Pancreas (tissue), 10 donors: ENCODE measurements at regions not wholly inside any gene's neighbourhood (a gene's known extent, or its start where the extent isn't known, plus 50 kb on each side); places are given as distances from the start of the nearest gene placed in this dataset.

Experiments
- ATAC-seq, 4 donors: fragments of 200-7000 bp; cut with Tn5 transposase; one replicate each; pipeline versions ENCODE4 v1.8.0 to v1.9.1; 2020; ENCODE audit warnings: mild to moderate bottlenecking in 4 of 4, moderate library complexity in 4 of 4
- DNase-seq, 6 donors: peaks; one replicate each; pipeline ENCODE4 v3.0.0-alpha.2; 2020
- FAIRE-seq: peaks from 2 replicates; lab custom pipeline; 2012; peaks lifted over from hg19 to GRCh38; lab: Jason Lieb, UNC
- H3K27ac ChIP-seq, 4 donors: fragments of 200-600 bp; sonication (generic); 1 replicate in 3 of 4; 2 replicates in 1 of 4; pipeline versions ENCODE4 v1.5.0 to v1.8.0; 2020
- H3K27me3 ChIP-seq, 4 donors: fragments of 200-600 bp; one replicate each; pipeline ENCODE4 v1.8.0; 2021
- H3K36me3 ChIP-seq, 3 donors: fragments of 200-600 bp; sonication (generic) in 1 of 3; one replicate each; pipeline versions ENCODE4 v1.5.0 to v1.8.0; 2020 to 2021
- H3K4me1 ChIP-seq, 3 donors: fragments of 200-600 bp; one replicate each; pipeline ENCODE4 v1.8.0; 2021
- H3K4me3 ChIP-seq, 4 donors: fragments of 200-600 bp; sonication (generic) in 2 of 4; one replicate each; pipeline versions ENCODE4 v1.5.0 to v1.8.0; 2020 to 2021
- H3K9me3 ChIP-seq, 4 donors: fragments of 200-600 bp; one replicate each; pipeline ENCODE4 v1.8.0; 2021
- WGBS, 2 donors: extraction: QIAGEN DNeasy Blood & Tissue Kit; methylation state at CpG; one replicate each; pipeline ENCODE4 v1.1.7; 2013; 5-methylcytosine and 5-hydroxymethylcytosine counted together
- intact Hi-C, 3 donors: fragments of 100-400 bp; cut with DNase I; formaldehyde crosslinking; loops; one replicate each; pipeline versions ENCODE4 v1.11.1 to v1.14.2; 2022
- TF ChIP-seq, protein P1 (sequence below), 4 donors: fragments of 200-600 bp; sonication (generic) in 3 of 4; IDR thresholded peaks; one replicate each; pipeline versions ENCODE4 v1.5.0 to v1.8.0; 2021; ENCODE audit warnings: antibody characterized with exemption in 4 of 4
- donor health status: healthy with polysubstance abuse.
- donor health status: DM: no; HTN: no; CAD: no; lungs with moderate emphysema.
- donor health status: DM: no; HTN: no; CAD: no.
- donor health status: control.
- donor health status: control.
- donor health status: Bipolar disorder and iron deficiency.
- donor health status: DM: yes; HTN: yes; CAD: no.
- donor health status: DM: no; HTN: no; CAD: no.
- donor health status: DM: no; HTN: no; CAD: no.
- donor health status: DM: yes; HTN: yes; CAD: no.

GRCh38 chr16:87016046-87017035 is 300.9 kb downstream of the C16orf95 start:
- Histone ChIP-seq H3K36me3 (no peaks in the 10 kb centered on the region), H3K4me3 (no peak overlapping the region), H3K27ac (no peak overlapping the region), H3K4me1 (no peaks in the 10 kb centered on the region), H3K9me3 (no peaks in the 10 kb centered on the region), H3K27me3 (no peaks in the 10 kb centered on the region)
- ATAC-seq (no peak), FAIRE-seq (no peak), DNase-seq (no peak)
- intact Hi-C loops: no loop called here
- 66 to 73% methylated on average over 15 of the region's 15 CpGs for WGBS, 2 donors
- TF ChIP-seq, protein P1, sequence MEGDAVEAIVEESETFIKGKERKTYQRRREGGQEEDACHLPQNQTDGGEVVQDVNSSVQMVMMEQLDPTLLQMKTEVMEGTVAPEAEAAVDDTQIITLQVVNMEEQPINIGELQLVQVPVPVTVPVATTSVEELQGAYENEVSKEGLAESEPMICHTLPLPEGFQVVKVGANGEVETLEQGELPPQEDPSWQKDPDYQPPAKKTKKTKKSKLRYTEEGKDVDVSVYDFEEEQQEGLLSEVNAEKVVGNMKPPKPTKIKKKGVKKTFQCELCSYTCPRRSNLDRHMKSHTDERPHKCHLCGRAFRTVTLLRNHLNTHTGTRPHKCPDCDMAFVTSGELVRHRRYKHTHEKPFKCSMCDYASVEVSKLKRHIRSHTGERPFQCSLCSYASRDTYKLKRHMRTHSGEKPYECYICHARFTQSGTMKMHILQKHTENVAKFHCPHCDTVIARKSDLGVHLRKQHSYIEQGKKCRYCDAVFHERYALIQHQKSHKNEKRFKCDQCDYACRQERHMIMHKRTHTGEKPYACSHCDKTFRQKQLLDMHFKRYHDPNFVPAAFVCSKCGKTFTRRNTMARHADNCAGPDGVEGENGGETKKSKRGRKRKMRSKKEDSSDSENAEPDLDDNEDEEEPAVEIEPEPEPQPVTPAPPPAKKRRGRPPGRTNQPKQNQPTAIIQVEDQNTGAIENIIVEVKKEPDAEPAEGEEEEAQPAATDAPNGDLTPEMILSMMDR (IDR thresholded peaks at IDR 0.05): no peak

- ATAC-seq (no peak), DNase-seq (no peak)
- intact Hi-C loops: no loop called here
Observed at GRCh38 chr16:87017371-87018012, 299.7 kb downstream of the C16orf95 start.

DNA sequence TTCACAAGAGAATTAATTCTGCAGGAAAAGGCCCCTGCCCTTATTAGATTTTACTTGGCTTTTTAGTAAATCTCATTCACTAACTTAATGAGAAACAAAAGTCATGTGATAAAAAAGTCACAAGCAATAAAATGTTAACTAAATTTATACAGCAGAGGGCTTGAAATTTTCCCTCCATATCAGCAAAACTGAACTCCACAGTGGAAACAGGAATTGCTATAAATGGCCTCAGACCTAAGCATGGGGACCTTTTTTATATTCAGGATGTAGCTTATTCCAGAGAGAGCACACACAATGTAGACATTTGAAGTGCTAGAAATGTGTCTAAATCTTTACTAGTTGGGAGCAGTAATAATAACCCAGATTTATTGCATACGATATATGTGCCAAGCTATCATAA is 291.5 kb downstream of the C16orf95 start:
- intact Hi-C loops: no loop called here
- ATAC-seq (no peak), FAIRE-seq (no peak), DNase-seq (no peak)
- H3K4me3 ChIP-seq: no peak overlapping the region
- TF ChIP-seq, protein P1 (IDR thresholded peaks at IDR 0.05): no peak
- H3K27me3 ChIP-seq: peaks cover 0 to 4% (median 0%) of the 10 kb centered on the region in 4 donors
- H3K4me1 ChIP-seq: no peaks in the 10 kb centered on the region
- no peak overlapping the region for H3K27ac ChIP-seq
- WGBS, 2 donors: 85 to 90% methylated on average over 1 of the region's 1 CpG
- no peaks in the 10 kb centered on the region for H3K9me3 ChIP-seq
- H3K36me3 ChIP-seq: no peaks in the 10 kb centered on the region

More at GRCh38 chr16:87017371-87018012, 299.7 kb downstream of the C16orf95 start:
- H3K4me1 ChIP-seq: no peaks in the 10 kb centered on the region
- FAIRE-seq: no peak
- 35 to 43% methylated on average over 9 of the region's 9 CpGs for WGBS, 2 donors
- no peaks in the 10 kb centered on the region for H3K27me3 ChIP-seq
- no peaks in the 10 kb centered on the region for H3K36me3 ChIP-seq
- no peak overlapping the region for H3K4me3 ChIP-seq
- no peak overlapping the region for H3K27ac ChIP-seq
- no peaks in the 10 kb centered on the region for H3K9me3 ChIP-seq
- TF ChIP-seq, protein P1 (IDR thresholded peaks at IDR 0.05): no peak

DNA sequence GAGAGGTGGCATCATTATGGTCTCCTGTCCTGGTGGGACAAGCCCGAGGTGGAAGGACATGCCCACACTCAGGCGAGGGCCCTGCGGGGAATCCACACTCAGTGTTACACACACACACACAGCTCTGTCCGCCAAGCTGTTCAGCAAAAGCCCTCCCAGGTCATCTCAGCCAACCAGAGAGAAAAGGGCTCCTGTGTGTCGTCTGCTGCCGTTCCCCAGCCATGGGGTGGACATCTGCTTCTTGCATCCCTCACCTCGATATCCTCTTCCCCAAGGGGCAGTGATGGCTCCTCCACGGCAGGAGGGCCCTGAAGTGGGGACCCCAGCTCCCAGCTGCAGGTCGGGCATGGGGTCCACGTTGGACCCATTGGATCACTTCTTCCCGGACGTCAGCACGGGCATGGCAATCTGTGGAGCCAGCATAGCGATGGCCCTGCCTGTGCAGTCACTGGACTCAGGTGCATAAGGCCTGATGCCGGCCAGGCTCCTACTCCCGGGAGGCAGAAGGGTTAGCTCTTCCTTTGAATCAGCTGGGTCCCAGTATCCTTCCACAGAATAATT is 290.1 kb downstream of the C16orf95 start:
- 72 to 83% methylated on average over 16 of the region's 16 CpGs for WGBS, 2 donors
- Histone ChIP-seq H3K27ac (no peak overlapping the region), H3K4me3 (no peak overlapping the region), H3K4me1 (no peaks in the 10 kb centered on the region), H3K27me3 (peaks cover 0 to 4% (median 0%) of the 10 kb centered on the region in 4 donors), H3K36me3 (no peaks in the 10 kb centered on the region), H3K9me3 (no peaks in the 10 kb centered on the region)
- no peak for ATAC-seq
- TF ChIP-seq, protein P1 (IDR thresholded peaks at IDR 0.05): no peak
- DNase-seq: no peak
- no peak for FAIRE-seq
- intact Hi-C loops: no loop called here
